ENCODE measurements at regions not wholly inside any gene's neighbourhood (a gene's known extent, or its start where the extent isn't known, plus 50 kb on each side); places are given as distances from the start of the nearest gene placed in this dataset.

GRCh38 chr5:99922386-99922785, 612.8 kb upstream of the FAM174A start:
- H3K4me1 ChIP-seq (ENCODE audit: control insufficient read depth, insufficient read depth, low read length): no peaks in the 10 kb centered on the region

DNA sequence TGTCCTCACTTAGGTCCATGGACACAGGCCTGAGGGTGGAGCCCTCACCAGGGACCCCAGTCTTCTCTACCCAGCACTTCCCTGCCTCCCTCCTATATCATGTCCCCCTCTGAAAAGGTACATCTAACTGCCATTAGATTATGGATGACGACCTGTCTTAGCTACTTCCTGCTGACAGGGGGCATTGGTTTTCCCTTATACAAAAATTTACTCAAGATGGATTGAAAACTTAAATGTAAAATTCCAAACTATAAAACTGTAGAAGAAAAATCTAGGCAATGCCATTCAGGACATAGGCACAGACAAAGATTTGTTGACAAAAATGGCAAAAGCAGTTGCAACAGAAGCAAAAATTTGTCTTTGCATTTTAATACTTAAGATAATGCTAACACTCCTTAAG, 623.2 kb upstream of the FAM174A start:
- H3K4me1 ChIP-seq (ENCODE audit: control insufficient read depth, insufficient read depth, low read length): no peaks in the 10 kb centered on the region
- no peak overlapping the region for H3K4me3 ChIP-seq (ENCODE audit: low read length in 2 of 2)
- no peaks in the 10 kb centered on the region for H3K36me3 ChIP-seq (ENCODE audit: control insufficient read depth in 2 of 2, insufficient read depth in 2 of 2, low read length in 2 of 2)
- no peak overlapping the region for H3K9ac ChIP-seq (ENCODE audit: low read length in 2 of 2)
- no peak overlapping the region for H3K27ac ChIP-seq (ENCODE audit: low read length)
- H3K27me3 ChIP-seq (ENCODE audit: control insufficient read depth in 1 of 2, insufficient read depth in 2 of 2, low read length in 2 of 2): no peaks in the 10 kb centered on the region
- H3K9me3 ChIP-seq (ENCODE audit: control insufficient read depth in 2 of 2, low read length in 2 of 2): no peaks in the 10 kb centered on the region

More at GRCh38 chr5:99922386-99922785, 612.8 kb upstream of the FAM174A start:
- H3K4me3 ChIP-seq (ENCODE audit: low read length in 2 of 2): no peak overlapping the region
- H3K36me3 ChIP-seq (ENCODE audit: control insufficient read depth in 2 of 2, insufficient read depth in 2 of 2, low read length in 2 of 2): no peaks in the 10 kb centered on the region
- H3K27ac ChIP-seq (ENCODE audit: low read length): no peak overlapping the region
- no peaks in the 10 kb centered on the region for H3K27me3 ChIP-seq (ENCODE audit: control insufficient read depth in 1 of 2, insufficient read depth in 2 of 2, low read length in 2 of 2)
- H3K9ac ChIP-seq (ENCODE audit: low read length in 2 of 2): no peak overlapping the region
- no peaks in the 10 kb centered on the region for H3K9me3 ChIP-seq (ENCODE audit: control insufficient read depth in 2 of 2, low read length in 2 of 2)

DNA sequence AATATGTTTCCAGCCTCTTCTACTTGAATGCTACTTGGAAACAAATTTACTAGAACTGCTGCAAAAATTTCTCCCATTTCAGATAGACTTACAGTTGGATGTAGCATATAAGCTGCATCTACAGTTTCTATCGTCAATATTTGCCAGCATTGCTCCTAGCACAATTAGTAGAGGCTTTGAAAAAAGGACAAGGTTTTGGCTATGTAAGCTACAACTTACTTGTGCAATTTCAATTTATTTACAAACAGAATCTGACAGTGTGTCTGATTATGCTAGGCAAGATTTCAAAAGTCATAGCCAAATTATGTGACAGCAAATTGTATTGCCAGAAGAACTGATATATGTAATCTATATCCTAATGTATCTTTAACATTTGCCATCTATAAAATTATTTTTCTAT, 628.4 kb upstream of the FAM174A start:
- Histone ChIP-seq H3K27me3 (ENCODE audit: control insufficient read depth in 1 of 2, insufficient read depth in 2 of 2, low read length in 2 of 2) (no peaks in the 10 kb centered on the region), H3K4me3 (ENCODE audit: low read length in 2 of 2) (no peak overlapping the region), H3K27ac (ENCODE audit: low read length) (no peak overlapping the region), H3K36me3 (ENCODE audit: control insufficient read depth in 2 of 2, insufficient read depth in 2 of 2, low read length in 2 of 2) (no peaks in the 10 kb centered on the region), H3K9me3 (ENCODE audit: control insufficient read depth in 2 of 2, low read length in 2 of 2) (no peaks in the 10 kb centered on the region), H3K4me1 (ENCODE audit: control insufficient read depth, insufficient read depth, low read length) (no peaks in the 10 kb centered on the region), H3K9ac (ENCODE audit: low read length in 2 of 2) (no peak overlapping the region)

GRCh38 chr5:99901972-99902371, 633.2 kb upstream of the FAM174A start:
- Histone ChIP-seq H3K9ac (ENCODE audit: low read length in 2 of 2) (no peak overlapping the region), H3K4me3 (ENCODE audit: low read length in 2 of 2) (no peak overlapping the region), H3K27me3 (ENCODE audit: control insufficient read depth in 1 of 2, insufficient read depth in 2 of 2, low read length in 2 of 2) (no peaks in the 10 kb centered on the region), H3K27ac (ENCODE audit: low read length) (no peak overlapping the region), H3K9me3 (ENCODE audit: control insufficient read depth in 2 of 2, low read length in 2 of 2) (no peaks in the 10 kb centered on the region), H3K36me3 (ENCODE audit: control insufficient read depth in 2 of 2, insufficient read depth in 2 of 2, low read length in 2 of 2) (no peaks in the 10 kb centered on the region), H3K4me1 (ENCODE audit: control insufficient read depth, insufficient read depth, low read length) (no peaks in the 10 kb centered on the region)

DNA sequence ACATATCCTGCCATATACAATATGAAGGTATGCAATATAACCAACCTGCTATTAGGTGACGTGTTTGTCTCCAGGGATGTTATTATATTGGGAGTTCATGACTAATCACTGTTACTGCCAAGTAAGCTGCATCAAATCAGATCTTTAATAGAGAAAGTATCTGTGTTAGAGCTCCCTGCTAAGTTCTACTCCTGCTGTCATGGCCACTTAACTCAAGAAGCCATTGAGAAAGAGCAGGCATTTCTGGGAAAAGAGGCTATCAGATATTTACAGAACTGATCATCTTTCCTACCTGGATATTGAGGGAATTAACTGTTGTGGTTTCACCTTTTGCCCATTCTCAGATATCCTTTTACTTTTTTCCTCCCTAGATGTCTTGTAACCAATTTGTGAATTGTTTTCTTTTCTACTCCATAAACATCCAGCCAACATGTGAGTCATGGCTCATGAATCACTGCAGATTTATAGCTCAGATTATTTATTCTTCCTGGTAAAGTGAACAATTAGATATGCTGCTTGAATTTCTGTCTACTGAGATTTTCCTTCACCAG, 634.8 kb upstream of the FAM174A start:
- Histone ChIP-seq H3K4me1 (ENCODE audit: control insufficient read depth, insufficient read depth, low read length) (no peaks in the 10 kb centered on the region), H3K27ac (ENCODE audit: low read length) (no peak overlapping the region), H3K36me3 (ENCODE audit: control insufficient read depth in 2 of 2, insufficient read depth in 2 of 2, low read length in 2 of 2) (no peaks in the 10 kb centered on the region), H3K9ac (ENCODE audit: low read length in 2 of 2) (no peak overlapping the region), H3K4me3 (ENCODE audit: low read length in 2 of 2) (no peak overlapping the region), H3K9me3 (ENCODE audit: control insufficient read depth in 2 of 2, low read length in 2 of 2) (no peaks in the 10 kb centered on the region), H3K27me3 (ENCODE audit: control insufficient read depth in 1 of 2, insufficient read depth in 2 of 2, low read length in 2 of 2) (no peaks in the 10 kb centered on the region)

GRCh38 chr5:99879791-99880511, 655.2 kb upstream of the FAM174A start:
- Histone ChIP-seq H3K27ac (ENCODE audit: low read length) (no peak overlapping the region), H3K4me1 (ENCODE audit: control insufficient read depth, insufficient read depth, low read length) (no peaks in the 10 kb centered on the region), H3K36me3 (ENCODE audit: control insufficient read depth in 2 of 2, insufficient read depth in 2 of 2, low read length in 2 of 2) (no peaks in the 10 kb centered on the region), H3K9ac (ENCODE audit: low read length in 2 of 2) (no peak overlapping the region), H3K27me3 (ENCODE audit: control insufficient read depth in 1 of 2, insufficient read depth in 2 of 2, low read length in 2 of 2) (no peaks in the 10 kb centered on the region), H3K4me3 (ENCODE audit: low read length in 2 of 2) (no peak overlapping the region), H3K9me3 (ENCODE audit: control insufficient read depth in 2 of 2, low read length in 2 of 2) (no peaks in the 10 kb centered on the region)

GRCh38 chr5:99878830-99879229, 656.3 kb upstream of the FAM174A start:
- H3K27me3 ChIP-seq (ENCODE audit: control insufficient read depth in 1 of 2, insufficient read depth in 2 of 2, low read length in 2 of 2): no peaks in the 10 kb centered on the region
- H3K9ac ChIP-seq (ENCODE audit: low read length in 2 of 2): no peak overlapping the region
- no peaks in the 10 kb centered on the region for H3K9me3 ChIP-seq (ENCODE audit: control insufficient read depth in 2 of 2, low read length in 2 of 2)
- no peak overlapping the region for H3K27ac ChIP-seq (ENCODE audit: low read length)
- H3K36me3 ChIP-seq (ENCODE audit: control insufficient read depth in 2 of 2, insufficient read depth in 2 of 2, low read length in 2 of 2): no peaks in the 10 kb centered on the region
- no peaks in the 10 kb centered on the region for H3K4me1 ChIP-seq (ENCODE audit: control insufficient read depth, insufficient read depth, low read length)
- no peak overlapping the region for H3K4me3 ChIP-seq (ENCODE audit: low read length in 2 of 2)

- no peak overlapping the region for H3K27ac ChIP-seq (ENCODE audit: low read length)
- H3K9ac ChIP-seq (ENCODE audit: low read length in 2 of 2): no peak overlapping the region
- H3K4me1 ChIP-seq (ENCODE audit: control insufficient read depth, insufficient read depth, low read length): no peaks in the 10 kb centered on the region
- no peaks in the 10 kb centered on the region for H3K9me3 ChIP-seq (ENCODE audit: control insufficient read depth in 2 of 2, low read length in 2 of 2)
- no peak overlapping the region for H3K4me3 ChIP-seq (ENCODE audit: low read length in 2 of 2)
- no peaks in the 10 kb centered on the region for H3K27me3 ChIP-seq (ENCODE audit: control insufficient read depth in 1 of 2, insufficient read depth in 2 of 2, low read length in 2 of 2)
- H3K36me3 ChIP-seq (ENCODE audit: control insufficient read depth in 2 of 2, insufficient read depth in 2 of 2, low read length in 2 of 2): no peaks in the 10 kb centered on the region
These were observed 668.4 kb upstream of the FAM174A start for GRCh38 chr5:99866740-99867139.

- Histone ChIP-seq H3K9ac (ENCODE audit: low read length in 2 of 2) (no peak overlapping the region), H3K4me3 (ENCODE audit: low read length in 2 of 2) (no peak overlapping the region), H3K4me1 (ENCODE audit: control insufficient read depth, insufficient read depth, low read length) (no peaks in the 10 kb centered on the region), H3K9me3 (ENCODE audit: control insufficient read depth in 2 of 2, low read length in 2 of 2) (no peaks in the 10 kb centered on the region), H3K27me3 (ENCODE audit: control insufficient read depth in 1 of 2, insufficient read depth in 2 of 2, low read length in 2 of 2) (no peaks in the 10 kb centered on the region), H3K27ac (ENCODE audit: low read length) (no peak overlapping the region), H3K36me3 (ENCODE audit: control insufficient read depth in 2 of 2, insufficient read depth in 2 of 2, low read length in 2 of 2) (no peaks in the 10 kb centered on the region)
These were observed 670.0 kb upstream of the FAM174A start for GRCh38 chr5:99865159-99865558.

GRCh38 chr5:99835791-99836190, 699.4 kb upstream of the FAM174A start:
- H3K9ac ChIP-seq (ENCODE audit: low read length in 2 of 2): no peak overlapping the region
- H3K4me1 ChIP-seq (ENCODE audit: control insufficient read depth, insufficient read depth, low read length): no peaks in the 10 kb centered on the region
- no peaks in the 10 kb centered on the region for H3K9me3 ChIP-seq (ENCODE audit: control insufficient read depth in 2 of 2, low read length in 2 of 2)
- no peak overlapping the region for H3K4me3 ChIP-seq (ENCODE audit: low read length in 2 of 2)
- H3K27ac ChIP-seq (ENCODE audit: low read length): no peak overlapping the region
- H3K27me3 ChIP-seq (ENCODE audit: control insufficient read depth in 1 of 2, insufficient read depth in 2 of 2, low read length in 2 of 2): no peaks in the 10 kb centered on the region
- no peaks in the 10 kb centered on the region for H3K36me3 ChIP-seq (ENCODE audit: control insufficient read depth in 2 of 2, insufficient read depth in 2 of 2, low read length in 2 of 2)

DNA sequence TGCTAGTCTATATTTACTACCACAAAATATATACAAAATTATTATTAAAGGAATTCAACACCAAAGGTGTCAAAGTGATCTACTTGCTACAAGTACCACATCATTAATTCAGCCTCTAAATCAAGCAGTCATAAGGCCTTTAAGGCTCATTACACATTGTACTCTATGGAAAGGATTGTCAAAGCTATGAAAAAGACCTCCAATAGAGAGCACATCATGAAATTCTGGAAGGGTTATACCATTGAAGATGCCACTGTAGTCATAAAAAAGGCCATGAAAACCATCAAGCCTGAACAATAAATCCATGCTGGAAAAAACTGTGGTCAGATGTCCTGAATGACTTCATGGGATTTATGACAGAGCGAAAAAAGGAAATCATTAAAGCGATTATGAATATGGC, 708.0 kb upstream of the FAM174A start:
- no peak overlapping the region for H3K9ac ChIP-seq (ENCODE audit: low read length in 2 of 2)
- no peaks in the 10 kb centered on the region for H3K27me3 ChIP-seq (ENCODE audit: control insufficient read depth in 1 of 2, insufficient read depth in 2 of 2, low read length in 2 of 2)
- H3K4me3 ChIP-seq (ENCODE audit: low read length in 2 of 2): no peak overlapping the region
- H3K27ac ChIP-seq (ENCODE audit: low read length): no peak overlapping the region
- H3K9me3 ChIP-seq (ENCODE audit: control insufficient read depth in 2 of 2, low read length in 2 of 2): no peaks in the 10 kb centered on the region
- no peaks in the 10 kb centered on the region for H3K36me3 ChIP-seq (ENCODE audit: control insufficient read depth in 2 of 2, insufficient read depth in 2 of 2, low read length in 2 of 2)
- no peaks in the 10 kb centered on the region for H3K4me1 ChIP-seq (ENCODE audit: control insufficient read depth, insufficient read depth, low read length)

Data from stomach smooth muscle (tissue), 2 donors.